Tibial nerve (tissue), 4 donors: ENCODE measurements at regions not wholly inside any gene's neighbourhood (a gene's known extent, or its start where the extent isn't known, plus 50 kb on each side); places are given as distances from the start of the nearest gene placed in this dataset.

Experiments
- DNase-seq, 2 donors: peaks; one replicate each; pipeline ENCODE4 v3.0.0-alpha.2; 2019; ENCODE audit warnings: low spot score in 2 of 2
- H3K27ac ChIP-seq, 4 donors: fragments of 200-600 bp; sonication (generic) in 3 of 4; one replicate each; pipeline ENCODE4 v1.5.1; 2017 to 2019; ENCODE audit warnings: mild to moderate bottlenecking in 1 of 4
- H3K27me3 ChIP-seq, 2 donors: fragments of 200-600 bp; sonication (generic) in 1 of 2; one replicate each; pipeline versions ENCODE4 v1.5.1 to v1.6.0; 2017 to 2019
- H3K36me3 ChIP-seq, 3 donors: fragments of 200-600 bp; sonication (generic); one replicate each; pipeline ENCODE4 v1.5.1; 2018 to 2019
- H3K4me1 ChIP-seq, 4 donors: fragments of 200-600 bp; sonication (generic) in 3 of 4; one replicate each; pipeline ENCODE4 v1.5.1; 2017 to 2019
- H3K4me3 ChIP-seq, 4 donors: fragments of 200-600 bp; sonication (generic) in 3 of 4; one replicate each; pipeline ENCODE4 v1.5.1; 2017 to 2019; ENCODE audit warnings: mild to moderate bottlenecking in 1 of 4, moderate library complexity in 1 of 4
- H3K9me3 ChIP-seq, 4 donors: fragments of 200-600 bp; sonication (generic) in 3 of 4; one replicate each; pipeline ENCODE4 v1.5.1; 2017 to 2019
- EP300 ChIP-seq, 2 donors: sonication (generic); formaldehyde crosslinking; IDR thresholded peaks; one replicate each; pipeline ENCODE4 v1.6.1; 2017; ENCODE audit warnings: antibody characterized with exemption in 2 of 2, mild to moderate bottlenecking in 1 of 2
- POLR2A ChIP-seq, 2 donors: fragments of 450-650 bp; IDR thresholded peaks; one replicate each; pipeline ENCODE4 v1.6.1; 2017; ENCODE audit warnings: antibody characterized with exemption in 2 of 2, mild to moderate bottlenecking in 2 of 2, moderate library complexity in 2 of 2
- WGBS, 2 donors: methylation state at CpG; one replicate each; pipeline ENCODE4 v1.1.5; 2018; 5-methylcytosine and 5-hydroxymethylcytosine counted together
- TF ChIP-seq, protein P1 (sequence below), 5 experiments: fragments of 200-600 bp in 3 of 5; fragments of 450-650 bp in 2 of 5; sonication (generic) in 3 of 5; IDR thresholded peaks; one replicate each; pipeline ENCODE4 v1.5.1; 2016 to 2019; ENCODE audit warnings: antibody characterized with exemption in 5 of 5, mild to moderate bottlenecking in 3 of 5, moderate library complexity in 2 of 5

- H3K36me3 ChIP-seq = no peaks in the 10 kb centered on the region
- DNase-seq = no peak
- peaks cover 0 to 6% (median 2%) of the 10 kb centered on the region in 4 donors for H3K4me1 ChIP-seq
- H3K9me3 ChIP-seq = no peaks in the 10 kb centered on the region
- TF ChIP-seq EP300 (IDR thresholded peaks at IDR 0.05) (no peak), POLR2A (IDR thresholded peaks at IDR 0.05) (no peak)
- TF ChIP-seq, protein P1, sequence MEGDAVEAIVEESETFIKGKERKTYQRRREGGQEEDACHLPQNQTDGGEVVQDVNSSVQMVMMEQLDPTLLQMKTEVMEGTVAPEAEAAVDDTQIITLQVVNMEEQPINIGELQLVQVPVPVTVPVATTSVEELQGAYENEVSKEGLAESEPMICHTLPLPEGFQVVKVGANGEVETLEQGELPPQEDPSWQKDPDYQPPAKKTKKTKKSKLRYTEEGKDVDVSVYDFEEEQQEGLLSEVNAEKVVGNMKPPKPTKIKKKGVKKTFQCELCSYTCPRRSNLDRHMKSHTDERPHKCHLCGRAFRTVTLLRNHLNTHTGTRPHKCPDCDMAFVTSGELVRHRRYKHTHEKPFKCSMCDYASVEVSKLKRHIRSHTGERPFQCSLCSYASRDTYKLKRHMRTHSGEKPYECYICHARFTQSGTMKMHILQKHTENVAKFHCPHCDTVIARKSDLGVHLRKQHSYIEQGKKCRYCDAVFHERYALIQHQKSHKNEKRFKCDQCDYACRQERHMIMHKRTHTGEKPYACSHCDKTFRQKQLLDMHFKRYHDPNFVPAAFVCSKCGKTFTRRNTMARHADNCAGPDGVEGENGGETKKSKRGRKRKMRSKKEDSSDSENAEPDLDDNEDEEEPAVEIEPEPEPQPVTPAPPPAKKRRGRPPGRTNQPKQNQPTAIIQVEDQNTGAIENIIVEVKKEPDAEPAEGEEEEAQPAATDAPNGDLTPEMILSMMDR (IDR thresholded peaks at IDR 0.05) = no peak
- H3K27me3 ChIP-seq = no peaks in the 10 kb centered on the region
- H3K4me3 ChIP-seq = no peak overlapping the region
- H3K27ac ChIP-seq = no peak overlapping the region
Observed at GRCh38 chr12:23099604-23100003, 474.6 kb downstream of the ETNK1 start.

GRCh38 chr12:23108957-23109356 is 484.0 kb downstream of the ETNK1 start:
- Histone ChIP-seq H3K9me3 (no peaks in the 10 kb centered on the region), H3K27ac (no peak overlapping the region), H3K27me3 (no peaks in the 10 kb centered on the region), H3K36me3 (no peaks in the 10 kb centered on the region), H3K4me1 (no peaks in the 10 kb centered on the region), H3K4me3 (no peak overlapping the region)
- TF ChIP-seq POLR2A (IDR thresholded peaks at IDR 0.05) = no peak
- TF ChIP-seq, protein P1 (IDR thresholded peaks at IDR 0.05) = no peak
- WGBS, 2 donors = 63 to 67% methylated on average over 4 of the region's 4 CpGs
- DNase-seq = no peak

- Histone ChIP-seq H3K4me3 (no peak overlapping the region), H3K27ac (no peak overlapping the region), H3K4me1 (no peaks in the 10 kb centered on the region), H3K36me3 (no peaks in the 10 kb centered on the region), H3K9me3 (no peaks in the 10 kb centered on the region), H3K27me3 (no peaks in the 10 kb centered on the region)
- TF ChIP-seq, protein P1 (IDR thresholded peaks at IDR 0.05) = no peak
- TF ChIP-seq POLR2A (IDR thresholded peaks at IDR 0.05) = no peak
- no peak for TF ChIP-seq EP300 (IDR thresholded peaks at IDR 0.05)
- DNase-seq = no peak
- 77 to 80% methylated on average over 4 of the region's 4 CpGs for WGBS, 2 donors
Observed at GRCh38 chr12:23113781-23114180, 488.8 kb downstream of the ETNK1 start.

DNA sequence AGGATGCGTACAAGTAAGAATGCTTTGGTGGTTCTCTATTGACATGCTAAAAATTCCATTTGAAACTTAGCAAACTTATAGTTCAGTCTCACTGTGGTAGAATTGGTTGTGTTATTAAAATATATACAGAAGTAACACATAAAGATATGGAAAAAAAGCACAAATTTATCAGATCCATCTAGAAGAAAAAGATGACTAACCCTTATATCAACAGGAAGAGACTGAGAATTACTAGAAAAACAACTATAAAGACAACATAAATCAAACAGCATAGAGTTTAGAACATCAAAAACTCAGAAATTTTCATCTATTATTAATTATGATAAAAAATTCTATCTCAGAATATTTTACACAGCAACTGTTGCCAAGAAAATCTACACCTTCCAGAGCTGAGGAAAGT is 491.0 kb downstream of the ETNK1 start:
- TF ChIP-seq EP300 (IDR thresholded peaks at IDR 0.05) = no peak
- TF ChIP-seq, protein P1 (IDR thresholded peaks at IDR 0.05) = no peak
- no peak for TF ChIP-seq POLR2A (IDR thresholded peaks at IDR 0.05)
- DNase-seq = no peak
- H3K9me3 ChIP-seq = no peaks in the 10 kb centered on the region
- WGBS, 2 donors = 90 to 95% methylated on average over 1 of the region's 1 CpG
- H3K4me1 ChIP-seq = no peaks in the 10 kb centered on the region
- H3K4me3 ChIP-seq = no peak overlapping the region
- H3K27me3 ChIP-seq = no peaks in the 10 kb centered on the region
- H3K36me3 ChIP-seq = no peaks in the 10 kb centered on the region
- no peak overlapping the region for H3K27ac ChIP-seq

DNA sequence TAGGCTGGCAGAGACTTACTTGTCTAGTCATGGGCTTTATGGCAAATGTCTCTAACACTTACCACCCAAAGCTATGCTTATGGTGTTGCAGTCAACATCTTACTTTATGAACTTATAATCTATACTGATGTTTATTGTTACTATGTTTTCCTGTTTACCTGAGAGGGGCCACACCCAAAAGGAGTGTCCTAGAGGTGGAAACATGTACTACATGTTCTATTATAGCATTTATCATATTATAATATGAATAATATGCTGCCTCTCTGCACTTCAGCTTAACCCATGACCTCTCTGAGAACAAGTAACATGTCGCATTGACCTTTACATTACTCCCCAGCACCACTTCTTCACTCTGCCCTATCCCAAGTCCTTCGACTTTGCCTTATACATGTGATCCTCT is 501.8 kb downstream of the ETNK1 start:
- H3K9me3 ChIP-seq = no peaks in the 10 kb centered on the region
- DNase-seq = no peak
- no peaks in the 10 kb centered on the region for H3K27me3 ChIP-seq
- 38 to 41% methylated on average over 2 of the region's 2 CpGs for WGBS, 2 donors
- no peak overlapping the region for H3K4me3 ChIP-seq
- H3K36me3 ChIP-seq = no peaks in the 10 kb centered on the region
- H3K27ac ChIP-seq = no peak overlapping the region
- TF ChIP-seq EP300 (IDR thresholded peaks at IDR 0.05) (no peak), POLR2A (IDR thresholded peaks at IDR 0.05) (no peak)
- TF ChIP-seq, protein P1 (IDR thresholded peaks at IDR 0.05) = no peak
- no peaks in the 10 kb centered on the region for H3K4me1 ChIP-seq
